Uterus (tissue), 2 donors: ENCODE measurements at regions not wholly inside any gene's neighbourhood (a gene's known extent, or its start where the extent isn't known, plus 50 kb on each side); places are given as distances from the start of the nearest gene placed in this dataset.

Experiments used
- POLR2A ChIP-seq, 2 donors: fragments of 450-650 bp; IDR thresholded peaks; one replicate each; pipeline ENCODE4 v1.6.1; 2016; ENCODE audit warnings: antibody characterized with exemption in 2 of 2, mild to moderate bottlenecking in 1 of 2, moderate library complexity in 1 of 2
- TF ChIP-seq, protein P1 (sequence below), 4 experiments: fragments of 200-600 bp in 2 of 4; fragments of 450-650 bp in 2 of 4; sonication (generic) in 2 of 4; IDR thresholded peaks; one replicate each; pipeline ENCODE4 v1.5.1; 2016 to 2019; ENCODE audit warnings: antibody characterized with exemption in 4 of 4, mild to moderate bottlenecking in 2 of 4, moderate library complexity in 1 of 4

GRCh38 chr9:75463871-75464270 lies 375.6 kb downstream of the OSTF1 start:
- TF ChIP-seq, protein P1, sequence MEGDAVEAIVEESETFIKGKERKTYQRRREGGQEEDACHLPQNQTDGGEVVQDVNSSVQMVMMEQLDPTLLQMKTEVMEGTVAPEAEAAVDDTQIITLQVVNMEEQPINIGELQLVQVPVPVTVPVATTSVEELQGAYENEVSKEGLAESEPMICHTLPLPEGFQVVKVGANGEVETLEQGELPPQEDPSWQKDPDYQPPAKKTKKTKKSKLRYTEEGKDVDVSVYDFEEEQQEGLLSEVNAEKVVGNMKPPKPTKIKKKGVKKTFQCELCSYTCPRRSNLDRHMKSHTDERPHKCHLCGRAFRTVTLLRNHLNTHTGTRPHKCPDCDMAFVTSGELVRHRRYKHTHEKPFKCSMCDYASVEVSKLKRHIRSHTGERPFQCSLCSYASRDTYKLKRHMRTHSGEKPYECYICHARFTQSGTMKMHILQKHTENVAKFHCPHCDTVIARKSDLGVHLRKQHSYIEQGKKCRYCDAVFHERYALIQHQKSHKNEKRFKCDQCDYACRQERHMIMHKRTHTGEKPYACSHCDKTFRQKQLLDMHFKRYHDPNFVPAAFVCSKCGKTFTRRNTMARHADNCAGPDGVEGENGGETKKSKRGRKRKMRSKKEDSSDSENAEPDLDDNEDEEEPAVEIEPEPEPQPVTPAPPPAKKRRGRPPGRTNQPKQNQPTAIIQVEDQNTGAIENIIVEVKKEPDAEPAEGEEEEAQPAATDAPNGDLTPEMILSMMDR (IDR thresholded peaks at IDR 0.05), result no peak
- TF ChIP-seq POLR2A (IDR thresholded peaks at IDR 0.05), result no peak
